Smooth muscle cell (in vitro differentiated cells): ENCODE measurements at regions not wholly inside any gene's neighbourhood (a gene's known extent, or its start where the extent isn't known, plus 50 kb on each side); places are given as distances from the start of the nearest gene placed in this dataset.

Source experiments
- DNase-seq: peaks from one replicate; lab custom pipeline; 2025; ENCODE audit not compliant: unreplicated experiment; lab: John Stamatoyannopoulos, UW
- H2AFZ ChIP-seq: fragments of 200-600 bp; sonication (generic); 2 replicates; pipeline ENCODE4 v1.6.0; 2016; ENCODE audit warnings: antibody characterized with exemption, low read depth, mild to moderate bottlenecking
- H3F3A ChIP-seq: fragments of 200-600 bp; sonication (generic); 2 replicates; pipeline ENCODE4 v1.6.0; 2017; ENCODE audit warnings: antibody characterized with exemption, low read depth
- H3K27ac ChIP-seq: fragments of 200-600 bp; sonication (generic); 2 replicates; pipeline ENCODE4 v1.5.1; 2016; ENCODE audit warnings: low read depth, mild to moderate bottlenecking
- H3K27me3 ChIP-seq: fragments of 200-600 bp; sonication (generic); 2 replicates; pipeline ENCODE4 v1.6.1; 2016; ENCODE audit warnings: low read depth, mild to moderate bottlenecking
- H3K36me3 ChIP-seq: fragments of 200-600 bp; sonication (generic); 2 replicates; pipeline ENCODE4 v1.5.1; 2016; ENCODE audit warnings: low read depth
- H3K4me1 ChIP-seq: fragments of 200-600 bp; sonication (generic); 2 replicates; pipeline ENCODE4 v1.5.1; 2016; ENCODE audit warnings: low read depth
- H3K4me2 ChIP-seq: fragments of 200-600 bp; sonication (generic); 2 replicates; pipeline ENCODE4 v1.6.0; 2016; ENCODE audit warnings: mild to moderate bottlenecking
- H3K4me3 ChIP-seq: fragments of 200-600 bp; sonication (generic); 2 replicates; pipeline ENCODE4 v1.5.1; 2016; ENCODE audit warnings: mild to moderate bottlenecking
- H3K79me2 ChIP-seq: fragments of 200-600 bp; sonication (generic); 2 replicates; pipeline ENCODE4 v1.6.0; 2016; ENCODE audit warnings: low read depth, mild to moderate bottlenecking
- H3K9ac ChIP-seq: fragments of 200-600 bp; sonication (generic); 2 replicates; pipeline ENCODE4 v1.6.0; 2016; ENCODE audit warnings: low read depth
- H3K9me3 ChIP-seq: fragments of 200-600 bp; sonication (generic); replicated peaks from 2 replicates; pipeline ENCODE4 v1.5.1; 2016; ENCODE audit warnings: low read depth
- H4K20me1 ChIP-seq: fragments of 200-600 bp; sonication (generic); 2 replicates; pipeline ENCODE4 v1.6.0; 2016; ENCODE audit warnings: low read depth
- WGBS: methylation state at CpG from one replicate; pipeline ENCODE4 v1.1.7; 2016; ENCODE audit warnings: low lambda C conversion rate; 5-methylcytosine and 5-hydroxymethylcytosine counted together
- TF ChIP-seq, protein P1 (sequence below): fragments of 200-600 bp; sonication (generic); IDR thresholded peaks from 2 replicates; pipeline ENCODE4 v1.5.1; 2017; ENCODE audit warnings: borderline replicate concordance, mild to moderate bottlenecking, antibody characterized with exemption; ENCODE audit not compliant: insufficient read depth, poor library complexity, severe bottlenecking

DNA sequence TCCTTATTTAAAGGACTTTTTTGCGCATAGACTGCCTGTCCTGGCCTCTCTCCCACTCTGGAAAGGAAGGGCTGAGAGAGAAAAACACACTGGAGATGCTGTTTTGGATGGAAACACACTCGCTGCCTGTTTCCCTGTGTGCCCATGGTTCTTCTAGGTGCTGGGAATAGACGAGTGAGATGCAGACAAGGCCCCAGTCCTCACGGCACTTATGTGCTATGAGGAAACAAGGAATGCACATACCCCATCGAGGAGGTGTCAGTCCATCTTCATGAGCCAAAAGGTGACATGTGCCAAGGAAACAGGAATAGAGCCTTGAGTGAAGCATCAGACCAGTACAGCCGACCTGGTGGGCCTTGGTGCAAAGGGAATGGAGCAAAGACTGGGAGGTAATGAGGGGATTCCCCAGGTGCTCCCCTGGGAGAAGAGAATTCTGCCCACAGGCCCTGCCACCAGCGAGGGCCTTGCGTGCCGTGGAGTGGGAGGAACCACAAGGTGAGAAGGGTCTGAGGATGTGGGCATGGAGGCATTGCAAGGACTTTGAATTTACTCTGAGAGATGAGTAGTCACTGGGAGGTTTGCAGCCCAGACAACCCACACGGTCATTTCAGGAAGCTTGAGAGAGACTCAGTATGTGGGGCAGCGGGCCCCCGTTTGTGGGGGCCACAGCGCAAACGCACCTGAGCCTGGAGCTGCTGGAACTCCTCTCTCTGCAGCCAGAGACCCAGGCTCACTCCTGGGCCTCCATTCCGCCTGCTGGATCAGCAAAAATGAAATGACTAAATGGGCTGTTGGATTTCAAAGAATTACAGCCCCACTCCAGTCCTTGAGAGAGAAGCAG, 197.5 kb upstream of the COPS8 start:
- Histone ChIP-seq H4K20me1 (no peaks in the 10 kb centered on the region), H3K79me2 (no peaks in the 10 kb centered on the region), H3K9ac (peak overlapping the region; percentile 79), H3K27me3 (no peaks in the 10 kb centered on the region), H3K36me3 (no peaks in the 10 kb centered on the region), H3K4me1 (no peaks in the 10 kb centered on the region), H3K9me3 (no peaks in the 10 kb centered on the region), H3K4me2 (peak overlapping the region; percentile 67), H2AFZ (peak overlapping the region; percentile 85), H3K27ac (peak overlapping the region; percentile 97), H3F3A (peaks cover 12% of the 10 kb centered on the region), H3K4me3 (no peak overlapping the region)
- TF ChIP-seq, protein P1, sequence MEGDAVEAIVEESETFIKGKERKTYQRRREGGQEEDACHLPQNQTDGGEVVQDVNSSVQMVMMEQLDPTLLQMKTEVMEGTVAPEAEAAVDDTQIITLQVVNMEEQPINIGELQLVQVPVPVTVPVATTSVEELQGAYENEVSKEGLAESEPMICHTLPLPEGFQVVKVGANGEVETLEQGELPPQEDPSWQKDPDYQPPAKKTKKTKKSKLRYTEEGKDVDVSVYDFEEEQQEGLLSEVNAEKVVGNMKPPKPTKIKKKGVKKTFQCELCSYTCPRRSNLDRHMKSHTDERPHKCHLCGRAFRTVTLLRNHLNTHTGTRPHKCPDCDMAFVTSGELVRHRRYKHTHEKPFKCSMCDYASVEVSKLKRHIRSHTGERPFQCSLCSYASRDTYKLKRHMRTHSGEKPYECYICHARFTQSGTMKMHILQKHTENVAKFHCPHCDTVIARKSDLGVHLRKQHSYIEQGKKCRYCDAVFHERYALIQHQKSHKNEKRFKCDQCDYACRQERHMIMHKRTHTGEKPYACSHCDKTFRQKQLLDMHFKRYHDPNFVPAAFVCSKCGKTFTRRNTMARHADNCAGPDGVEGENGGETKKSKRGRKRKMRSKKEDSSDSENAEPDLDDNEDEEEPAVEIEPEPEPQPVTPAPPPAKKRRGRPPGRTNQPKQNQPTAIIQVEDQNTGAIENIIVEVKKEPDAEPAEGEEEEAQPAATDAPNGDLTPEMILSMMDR, result no peak
- 76% methylated on average over 15 of the region's 15 CpGs for WGBS
- no peak for DNase-seq

DNA sequence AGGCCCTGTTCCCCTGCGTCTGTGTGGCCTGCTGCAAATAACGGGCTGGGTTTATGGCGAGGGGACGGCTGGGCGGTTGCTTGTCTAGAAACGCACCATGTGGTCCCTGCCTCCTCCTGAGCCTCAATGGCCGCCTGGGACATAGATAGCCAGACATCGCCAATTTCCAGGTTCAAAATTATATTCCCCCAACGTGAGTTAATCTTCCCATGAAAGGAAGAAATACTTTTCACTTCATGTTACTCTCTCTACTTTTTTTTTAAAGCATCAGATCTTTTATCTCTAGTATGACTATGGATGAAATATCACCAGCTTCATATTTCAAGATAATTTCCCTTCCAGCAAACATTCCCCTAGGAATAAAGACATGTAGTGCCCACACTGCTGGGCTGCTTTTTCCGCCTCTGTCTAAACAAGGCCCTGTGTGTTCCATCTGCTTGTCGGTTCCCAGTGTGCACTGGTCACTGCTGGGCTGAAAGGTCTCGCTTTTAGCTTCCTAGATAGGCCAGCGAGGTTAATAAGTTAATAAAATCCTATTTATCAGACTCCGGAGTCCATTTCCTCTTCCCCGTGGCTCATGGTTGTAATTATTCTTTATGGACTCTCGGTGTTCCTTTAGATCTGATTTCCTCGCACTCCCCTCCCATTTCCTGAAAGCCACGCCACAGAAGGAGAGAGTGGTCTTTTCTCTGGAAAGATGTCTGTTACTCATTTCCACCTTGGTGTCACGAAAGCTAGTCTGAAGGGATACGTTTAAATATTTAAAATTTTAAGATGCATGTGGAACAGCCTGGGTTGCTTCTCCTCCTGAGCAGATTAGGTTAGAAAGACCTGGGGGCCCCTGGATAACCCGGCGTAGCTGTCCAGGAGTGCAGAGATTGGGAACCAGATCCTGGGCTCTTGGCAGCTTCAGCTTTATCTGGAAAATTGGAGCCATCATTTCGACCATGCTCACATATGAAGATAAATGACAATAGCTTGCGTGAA, 196.6 kb upstream of the COPS8 start:
- Histone ChIP-seq H3K4me1 (no peaks in the 10 kb centered on the region), H3K27ac (peak overlapping the region; percentile 97), H3F3A (peaks cover 12% of the 10 kb centered on the region), H4K20me1 (no peaks in the 10 kb centered on the region), H3K9me3 (no peaks in the 10 kb centered on the region), H3K4me3 (no peak overlapping the region), H3K9ac (peak overlapping the region; percentile 69), H3K36me3 (no peaks in the 10 kb centered on the region), H3K4me2 (peak overlapping the region; percentile 67), H2AFZ (peak overlapping the region; percentile 85), H3K79me2 (no peaks in the 10 kb centered on the region), H3K27me3 (no peaks in the 10 kb centered on the region)
- WGBS, result 59% methylated on average over 24 of the region's 24 CpGs
- no peak for DNase-seq
- TF ChIP-seq, protein P1, result no peak

DNA sequence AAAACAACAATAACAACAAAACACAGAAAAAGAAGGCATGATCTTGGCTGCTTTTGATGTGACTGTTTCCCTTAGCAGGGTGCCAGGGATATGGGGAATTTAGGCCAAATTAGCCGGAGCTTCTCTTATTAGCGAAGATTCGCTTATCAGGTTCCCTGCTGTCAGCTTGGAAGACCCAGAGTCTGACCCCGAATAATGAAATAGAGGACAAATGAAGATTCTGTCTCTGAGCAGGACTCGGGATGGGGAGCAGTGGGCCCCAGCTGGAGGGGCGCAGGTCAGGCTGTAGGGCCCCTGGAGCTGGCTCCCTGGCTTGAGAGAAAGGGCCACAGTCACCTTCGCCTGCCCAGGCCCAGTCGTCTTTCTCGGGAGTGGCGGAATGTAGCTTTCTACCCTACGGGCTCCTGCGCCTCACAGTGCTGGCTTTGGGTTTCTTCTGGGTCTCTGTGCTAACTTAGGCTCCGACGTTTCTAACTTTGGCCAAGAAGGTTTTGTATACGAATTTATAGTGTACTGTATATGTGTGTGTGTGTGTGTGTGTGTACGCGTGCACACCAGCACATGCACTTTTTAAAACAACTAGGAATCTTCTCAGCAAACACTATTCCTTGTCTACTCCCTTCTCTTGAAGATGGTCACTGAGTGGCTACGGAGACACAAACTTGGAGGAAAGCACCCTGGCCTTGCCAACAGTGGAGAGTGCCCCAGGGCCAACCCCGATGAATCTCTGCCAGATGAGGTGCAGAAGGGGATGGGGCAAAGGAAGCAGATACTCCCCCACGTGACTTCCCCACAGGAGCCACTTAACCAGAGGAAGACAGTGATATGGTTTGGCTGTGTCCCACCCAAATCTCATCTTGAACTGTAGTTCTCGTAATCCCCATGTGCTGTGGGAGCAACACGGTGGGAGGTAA, 195.6 kb upstream of the COPS8 start:
- Histone ChIP-seq H3K9me3 (no peaks in the 10 kb centered on the region), H3K27ac (peak overlapping the region; percentile 97)
- whole genome bisulfite sequencing, result 95% methylated on average over 22 of the region's 22 CpGs

More for the DNA sequence above, 195.6 kb upstream of the COPS8 start:
- no peak for DNase-seq
- peaks cover 4% of the 10 kb centered on the region for H3K4me1 ChIP-seq
- no peaks in the 10 kb centered on the region for H3K79me2 ChIP-seq
- H4K20me1 ChIP-seq, result no peaks in the 10 kb centered on the region
- H3K4me3 ChIP-seq, result no peak overlapping the region
- no peaks in the 10 kb centered on the region for H3K36me3 ChIP-seq
- TF ChIP-seq, protein P1, result no peak
- peak overlapping the region; percentile 85 for H2AFZ ChIP-seq
- peaks cover 12% of the 10 kb centered on the region for H3F3A ChIP-seq
- H3K4me2 ChIP-seq, result no peak overlapping the region
- H3K27me3 ChIP-seq, result no peaks in the 10 kb centered on the region
- H3K9ac ChIP-seq, result peak overlapping the region; percentile 69
